ENCODE measurements at regions not wholly inside any gene's neighbourhood (a gene's known extent, or its start where the extent isn't known, plus 50 kb on each side); places are given as distances from the start of the nearest gene placed in this dataset.

DNA sequence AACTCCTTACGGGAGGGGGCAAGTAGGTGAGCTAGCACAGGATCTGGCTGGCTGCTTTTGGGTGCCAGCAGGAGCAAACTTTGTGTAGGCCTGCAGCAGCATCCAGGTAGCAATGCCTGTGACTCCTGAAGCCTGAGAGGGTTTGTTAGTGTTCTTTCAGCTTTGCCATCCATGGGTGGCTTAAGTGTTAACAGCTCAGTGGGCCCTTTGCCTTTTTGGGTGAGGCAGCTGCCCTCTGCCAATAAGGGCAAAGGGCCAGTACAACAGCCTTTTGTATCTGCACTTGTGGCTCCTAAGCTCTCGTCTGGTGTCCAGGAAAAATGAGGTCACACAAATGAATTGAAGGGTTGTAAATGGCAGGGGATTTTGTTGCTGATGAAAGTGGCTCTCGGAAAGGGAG lies 359.0 kb upstream of the CHRM2 start:
- TF ChIP-seq, protein P1, sequence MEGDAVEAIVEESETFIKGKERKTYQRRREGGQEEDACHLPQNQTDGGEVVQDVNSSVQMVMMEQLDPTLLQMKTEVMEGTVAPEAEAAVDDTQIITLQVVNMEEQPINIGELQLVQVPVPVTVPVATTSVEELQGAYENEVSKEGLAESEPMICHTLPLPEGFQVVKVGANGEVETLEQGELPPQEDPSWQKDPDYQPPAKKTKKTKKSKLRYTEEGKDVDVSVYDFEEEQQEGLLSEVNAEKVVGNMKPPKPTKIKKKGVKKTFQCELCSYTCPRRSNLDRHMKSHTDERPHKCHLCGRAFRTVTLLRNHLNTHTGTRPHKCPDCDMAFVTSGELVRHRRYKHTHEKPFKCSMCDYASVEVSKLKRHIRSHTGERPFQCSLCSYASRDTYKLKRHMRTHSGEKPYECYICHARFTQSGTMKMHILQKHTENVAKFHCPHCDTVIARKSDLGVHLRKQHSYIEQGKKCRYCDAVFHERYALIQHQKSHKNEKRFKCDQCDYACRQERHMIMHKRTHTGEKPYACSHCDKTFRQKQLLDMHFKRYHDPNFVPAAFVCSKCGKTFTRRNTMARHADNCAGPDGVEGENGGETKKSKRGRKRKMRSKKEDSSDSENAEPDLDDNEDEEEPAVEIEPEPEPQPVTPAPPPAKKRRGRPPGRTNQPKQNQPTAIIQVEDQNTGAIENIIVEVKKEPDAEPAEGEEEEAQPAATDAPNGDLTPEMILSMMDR (IDR thresholded peaks at IDR 0.05) = no peak
- Histone ChIP-seq H3K27ac (no peak overlapping the region), H3K9me3 (peaks cover 3% of the 10 kb centered on the region), H3K4me3 (ENCODE audit: low read depth in 1 of 2, low read length in 1 of 2) (no peak overlapping the region), H3K4me1 (ENCODE audit: control insufficient read depth in 1 of 2, insufficient read depth in 1 of 2, low read depth in 1 of 2, low read length in 1 of 2) (no peaks in the 10 kb centered on the region), H3K36me3 (no peaks in the 10 kb centered on the region), H3K27me3 (no peaks in the 10 kb centered on the region)

DNA sequence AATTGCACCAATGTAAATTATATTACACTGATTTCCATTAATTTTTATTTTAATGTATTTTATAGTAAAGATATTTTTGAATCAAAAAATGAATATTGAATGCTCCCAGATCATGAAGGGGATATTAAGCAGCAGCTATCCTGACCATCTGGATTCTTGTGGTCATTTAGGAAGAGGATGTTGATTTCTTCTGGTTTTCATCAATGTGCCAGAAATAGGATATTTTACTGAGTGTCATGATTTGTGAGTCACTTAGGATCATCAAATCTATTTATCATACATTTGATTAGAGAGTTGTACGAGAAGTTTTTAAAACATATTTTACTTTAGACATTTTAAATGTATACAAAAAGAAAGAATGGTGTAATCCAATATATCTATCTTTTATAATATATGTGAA lies 366.3 kb upstream of the CHRM2 start:
- no peaks in the 10 kb centered on the region for H3K36me3 ChIP-seq
- H3K9me3 ChIP-seq = peaks cover 3% of the 10 kb centered on the region
- H3K27ac ChIP-seq = no peak overlapping the region
- H3K4me1 ChIP-seq (ENCODE audit: control insufficient read depth in 1 of 2, insufficient read depth in 1 of 2, low read depth in 1 of 2, low read length in 1 of 2) = no peaks in the 10 kb centered on the region
- TF ChIP-seq, protein P1 (IDR thresholded peaks at IDR 0.05) = no peak
- H3K27me3 ChIP-seq = no peaks in the 10 kb centered on the region
- no peak overlapping the region for H3K4me3 ChIP-seq (ENCODE audit: low read depth in 1 of 2, low read length in 1 of 2)

DNA sequence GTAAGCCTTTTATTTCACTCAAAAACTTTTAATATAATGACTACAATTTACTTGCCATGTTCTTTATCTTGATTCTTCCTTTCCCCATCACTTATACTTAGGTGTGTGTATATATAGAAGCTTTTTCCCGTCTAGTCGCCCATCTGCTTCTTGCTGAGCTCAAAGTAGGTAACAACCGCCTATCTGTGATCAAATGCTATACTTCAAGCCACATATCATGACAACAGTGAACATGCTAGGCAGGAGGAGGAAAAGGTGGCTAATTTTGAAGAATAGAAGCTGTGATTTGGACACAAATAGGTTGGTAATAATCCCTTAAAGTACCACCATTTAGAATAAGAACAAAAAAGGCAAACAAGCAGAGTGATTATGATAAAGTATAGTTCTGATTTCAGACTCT lies 367.3 kb upstream of the CHRM2 start:
- Histone ChIP-seq H3K27ac (no peak overlapping the region), H3K27me3 (no peaks in the 10 kb centered on the region), H3K4me3 (ENCODE audit: low read depth in 1 of 2, low read length in 1 of 2) (no peak overlapping the region)

DNA sequence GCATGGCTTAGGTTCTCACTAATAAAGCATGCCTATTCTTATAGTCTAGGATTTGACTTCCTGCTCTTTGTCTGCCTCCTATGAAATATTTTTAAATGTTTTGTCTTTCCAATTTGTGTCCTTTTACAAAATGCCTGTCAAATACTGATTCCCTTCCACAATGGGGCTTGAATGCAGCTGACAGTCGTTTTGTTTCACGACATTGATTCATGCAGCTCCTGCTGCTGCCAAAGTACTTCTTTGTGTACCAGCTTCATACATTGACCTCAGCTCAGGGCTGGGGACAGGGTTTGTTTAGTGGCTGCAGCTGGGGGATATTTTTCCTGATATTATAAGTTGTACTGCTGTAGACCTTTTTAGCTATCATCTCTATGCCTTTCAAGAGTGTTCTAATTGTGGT lies 371.9 kb upstream of the CHRM2 start:
- TF ChIP-seq, protein P1 (IDR thresholded peaks at IDR 0.05) = no peak
- no peaks in the 10 kb centered on the region for H3K36me3 ChIP-seq
- H3K4me3 ChIP-seq (ENCODE audit: low read depth in 1 of 2, low read length in 1 of 2) = no peak overlapping the region
- no peaks in the 10 kb centered on the region for H3K4me1 ChIP-seq (ENCODE audit: control insufficient read depth in 1 of 2, insufficient read depth in 1 of 2, low read depth in 1 of 2, low read length in 1 of 2)
- H3K27ac ChIP-seq = no peak overlapping the region
- no peaks in the 10 kb centered on the region for H3K9me3 ChIP-seq
- H3K27me3 ChIP-seq = no peaks in the 10 kb centered on the region

More for the DNA sequence above, 367.3 kb upstream of the CHRM2 start:
- H3K4me1 ChIP-seq (ENCODE audit: control insufficient read depth in 1 of 2, insufficient read depth in 1 of 2, low read depth in 1 of 2, low read length in 1 of 2) = no peaks in the 10 kb centered on the region
- peaks cover 3% of the 10 kb centered on the region for H3K9me3 ChIP-seq
- TF ChIP-seq, protein P1 (IDR thresholded peaks at IDR 0.05) = no peak
- no peaks in the 10 kb centered on the region for H3K36me3 ChIP-seq

DNA sequence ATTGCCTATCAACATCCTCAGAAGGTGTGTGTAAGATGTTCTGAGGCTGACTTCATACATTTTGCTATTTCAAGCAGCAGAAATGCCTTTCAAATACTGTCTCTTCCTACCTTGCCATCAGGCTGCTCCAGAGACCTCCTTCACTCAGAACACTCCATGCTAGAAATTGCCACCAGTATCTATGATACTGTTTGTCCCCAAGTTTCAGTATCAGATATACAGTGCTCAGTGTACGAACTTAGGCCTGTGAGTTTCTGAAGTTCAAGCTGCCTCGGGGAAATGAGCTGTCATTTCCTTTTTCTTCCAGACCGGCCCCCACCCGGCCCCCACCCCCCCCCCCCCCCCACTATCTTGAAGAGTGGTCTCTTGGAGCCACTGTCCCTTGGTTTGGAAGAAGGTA lies 373.4 kb upstream of the CHRM2 start:
- Histone ChIP-seq H3K27me3 (no peaks in the 10 kb centered on the region), H3K4me1 (ENCODE audit: control insufficient read depth in 1 of 2, insufficient read depth in 1 of 2, low read depth in 1 of 2, low read length in 1 of 2) (no peaks in the 10 kb centered on the region), H3K36me3 (no peaks in the 10 kb centered on the region), H3K27ac (no peak overlapping the region), H3K4me3 (ENCODE audit: low read depth in 1 of 2, low read length in 1 of 2) (no peak overlapping the region), H3K9me3 (no peaks in the 10 kb centered on the region)
- TF ChIP-seq, protein P1 (IDR thresholded peaks at IDR 0.05) = no peak

DNA sequence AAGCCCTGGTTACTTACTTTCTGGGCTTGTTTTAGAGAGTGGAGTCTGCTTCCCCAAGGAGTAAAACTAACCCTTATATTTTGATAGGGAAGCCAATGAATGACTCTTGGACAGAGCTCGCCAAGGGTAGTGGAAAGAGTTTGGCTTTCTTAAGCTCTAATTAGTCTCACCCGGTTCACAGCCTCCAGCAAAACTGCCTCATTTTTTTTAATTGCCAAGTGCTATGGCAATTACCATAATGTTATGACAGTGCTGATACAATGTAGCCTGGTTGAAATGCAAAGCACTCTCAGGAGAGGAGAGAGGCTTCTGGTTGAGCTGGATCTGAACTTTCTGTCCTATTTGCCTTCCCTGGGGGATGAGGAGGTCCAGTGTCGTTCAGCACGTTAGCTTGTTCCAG lies 376.1 kb upstream of the CHRM2 start:
- Histone ChIP-seq H3K9me3 (no peaks in the 10 kb centered on the region), H3K27me3 (no peaks in the 10 kb centered on the region), H3K4me1 (ENCODE audit: control insufficient read depth in 1 of 2, insufficient read depth in 1 of 2, low read depth in 1 of 2, low read length in 1 of 2) (no peaks in the 10 kb centered on the region), H3K27ac (no peak overlapping the region), H3K36me3 (no peaks in the 10 kb centered on the region), H3K4me3 (ENCODE audit: low read depth in 1 of 2, low read length in 1 of 2) (no peak overlapping the region)
- TF ChIP-seq, protein P1 (IDR thresholded peaks at IDR 0.05) = no peak
